ENCODE measurements at regions not wholly inside any gene's neighbourhood (a gene's known extent, or its start where the extent isn't known, plus 50 kb on each side); places are given as distances from the start of the nearest gene placed in this dataset.

DNA sequence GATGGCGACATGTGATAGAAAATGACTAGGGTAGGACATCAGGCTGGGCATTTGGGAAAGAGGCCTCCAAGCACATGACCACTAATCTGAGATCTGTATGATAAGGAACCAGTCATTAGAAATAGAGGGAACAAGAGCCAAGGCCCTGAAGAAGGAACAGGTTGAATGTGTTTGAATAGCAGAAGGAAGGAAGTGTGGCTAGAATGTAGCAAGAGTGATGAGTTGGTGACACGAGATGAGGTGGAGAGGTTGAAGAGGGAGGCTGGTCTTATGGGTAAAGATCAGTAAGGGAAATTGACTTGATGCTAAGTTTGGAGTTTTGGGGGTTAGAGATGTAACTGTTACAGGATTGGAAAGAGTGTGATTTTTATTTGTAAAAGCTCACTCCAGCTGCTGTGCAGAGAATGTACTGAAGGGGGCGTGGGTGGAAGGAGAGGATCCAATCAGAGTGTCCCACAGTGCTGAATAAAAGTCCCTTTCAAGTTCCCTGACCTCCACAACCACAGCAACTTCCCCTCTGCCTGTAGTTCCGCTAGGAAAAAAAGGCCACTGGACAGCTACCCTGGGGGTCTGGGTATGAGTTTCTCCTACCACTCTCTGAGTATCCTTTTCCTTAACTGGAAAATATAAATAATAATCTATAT is 295.0 kb downstream of the OMA1 start:
- no peak overlapping the region for H2AFZ ChIP-seq (ENCODE audit: low read depth, low read length)
- H3K9ac ChIP-seq (ENCODE audit: insufficient read depth in 1 of 2, low read depth in 2 of 2, low read length in 2 of 2): no peak overlapping the region
- no peaks in the 10 kb centered on the region for H3K9me1 ChIP-seq (ENCODE audit: control insufficient read depth, insufficient read depth, low read length)
- peak; percentile 26 to 59 (median 46); a peak in 4 of 6 replicates for TF ChIP-seq CTCF (IDR thresholded peaks at IDR 0.05 in 2 of 3, conservative IDR thresholded peaks at IDR 0.05 in 1 of 3; ENCODE audit: insufficient read depth in 2 of 3, low read depth in 1 of 3, low read length in 3 of 3)
- TF ChIP-seq, protein P1, sequence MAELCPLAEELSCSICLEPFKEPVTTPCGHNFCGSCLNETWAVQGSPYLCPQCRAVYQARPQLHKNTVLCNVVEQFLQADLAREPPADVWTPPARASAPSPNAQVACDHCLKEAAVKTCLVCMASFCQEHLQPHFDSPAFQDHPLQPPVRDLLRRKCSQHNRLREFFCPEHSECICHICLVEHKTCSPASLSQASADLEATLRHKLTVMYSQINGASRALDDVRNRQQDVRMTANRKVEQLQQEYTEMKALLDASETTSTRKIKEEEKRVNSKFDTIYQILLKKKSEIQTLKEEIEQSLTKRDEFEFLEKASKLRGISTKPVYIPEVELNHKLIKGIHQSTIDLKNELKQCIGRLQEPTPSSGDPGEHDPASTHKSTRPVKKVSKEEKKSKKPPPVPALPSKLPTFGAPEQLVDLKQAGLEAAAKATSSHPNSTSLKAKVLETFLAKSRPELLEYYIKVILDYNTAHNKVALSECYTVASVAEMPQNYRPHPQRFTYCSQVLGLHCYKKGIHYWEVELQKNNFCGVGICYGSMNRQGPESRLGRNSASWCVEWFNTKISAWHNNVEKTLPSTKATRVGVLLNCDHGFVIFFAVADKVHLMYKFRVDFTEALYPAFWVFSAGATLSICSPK (IDR thresholded peaks at IDR 0.05; ENCODE audit: borderline replicate concordance): no peak
- TF ChIP-seq PTBP1 (IDR thresholded peaks at IDR 0.05; ENCODE audit: low read depth, low read length): no peak
- peak; percentile 87 for TF ChIP-seq MYNN (IDR thresholded peaks at IDR 0.05)
- no peak for TF ChIP-seq MYNN (CRISPR knock-in tag; IDR thresholded peaks at IDR 0.05)
- BruUV-seq (replicated peaks): no TSS peak
- in situ Hi-C loops (cut with MboI): no loop called here
- FAIRE-seq (peak; percentile 71), ATAC-seq (peak; percentile 90), DNase-seq (ENCODE audit: extremely low read depth in 1 of 4, low spot score in 3 of 4) (peak; percentile 41 to 56 (median 52))
- no peaks in the 10 kb centered on the region for H4K20me1 ChIP-seq (replicated peaks; ENCODE audit: control insufficient read depth, insufficient read depth, low read length)
- H3K27ac ChIP-seq (ENCODE audit: extremely low read depth, low read depth, low read length): no peak overlapping the region
- intact Hi-C loops (cut with micrococcal nuclease): loop anchor here (5.0 kb wide), 1 partner anchor 296 kb away; the partner anchor contains the start of gene OMA1
- ChIA-PET POLR2A (no interaction called here), CTCF (ENCODE audit: low intra/inter-chr PET ratio) (no interaction called here)
- H3K27me3 ChIP-seq (ENCODE audit: control insufficient read depth in 2 of 2, insufficient read depth in 2 of 2, low read length in 2 of 2): peaks cover 4 to 23% of the 10 kb centered on the region in 2 experiments; a peak in 3 of 5 replicates
- no peaks in the 10 kb centered on the region for H3K9me3 ChIP-seq (replicated peaks; ENCODE audit: control insufficient read depth, insufficient read depth, low read depth, low read length)
- no peak overlapping the region for H3K4me3 ChIP-seq
- 0% methylated on average over 4 of the region's 4 CpGs for WGBS (ENCODE audit: insufficient coverage, low coverage, missing lambda C conversion rate)
- no peaks in the 10 kb centered on the region for H3K36me3 ChIP-seq (ENCODE audit: control insufficient read depth, insufficient read depth, low read length)
- H3K4me2 ChIP-seq (ENCODE audit: insufficient read depth, low read length): no peak overlapping the region
- no peaks in the 10 kb centered on the region for H3K79me2 ChIP-seq (ENCODE audit: control insufficient read depth, insufficient read depth, low read length)
- peaks cover 0 to 4% of the 10 kb centered on the region in 2 experiments; a peak in 1 of 5 replicates for H3K4me1 ChIP-seq (replicated peaks in 1 of 2; ENCODE audit: control insufficient read depth in 2 of 2, insufficient read depth in 2 of 2, low read length in 2 of 2)

Data from K562 (cell line).